Mesothelial cell of epicardium (in vitro differentiated cells): ENCODE measurements at regions not wholly inside any gene's neighbourhood (a gene's known extent, or its start where the extent isn't known, plus 50 kb on each side); places are given as distances from the start of the nearest gene placed in this dataset.

Experiments used
- DNase-seq, 2 experiments: peaks; one replicate each; pipeline ENCODE4 v3.0.0; 2021; ENCODE audit warnings: low spot score in 2 of 2; ENCODE audit not compliant: unreplicated experiment in 2 of 2
- H3K27ac Mint-ChIP-seq: 2 replicates; pipeline ENCODE4 v1.8.0; 2021; ENCODE audit warnings: mixed read lengths
- H3K27me3 Mint-ChIP-seq: 2 replicates; pipeline ENCODE4 v1.8.0; 2021; ENCODE audit warnings: low read depth, mixed read lengths
- H3K36me3 Mint-ChIP-seq: 2 replicates; pipeline ENCODE4 v1.8.0; 2021; ENCODE audit warnings: mixed read lengths
- H3K4me1 Mint-ChIP-seq: 2 replicates; pipeline ENCODE4 v1.8.0; 2021; ENCODE audit warnings: mixed read lengths
- H3K4me3 Mint-ChIP-seq: 2 replicates; pipeline ENCODE4 v1.8.0; 2021; ENCODE audit warnings: mild to moderate bottlenecking, moderate library complexity, mixed read lengths
- H3K9me3 Mint-ChIP-seq: 2 replicates; pipeline ENCODE4 v1.8.0; 2021; ENCODE audit warnings: mixed read lengths
- CTCF ChIP-seq: fragments of 200-600 bp; sonication (generic); IDR thresholded peaks from one replicate; pipeline ENCODE4 v1.5.0; 2021; ENCODE audit warnings: antibody characterized with exemption; ENCODE audit not compliant: unreplicated experiment

GRCh38 chr14:87055007-87055406 lies 938.0 kb downstream of the GALC start:
- Mint-ChIP-seq H3K27ac (no peak overlapping the region), H3K9me3 (peaks cover 4% of the 10 kb centered on the region), H3K36me3 (no peaks in the 10 kb centered on the region), H3K4me3 (no peak overlapping the region), H3K27me3 (no peaks in the 10 kb centered on the region), H3K4me1 (peaks cover 8% of the 10 kb centered on the region)
- DNase-seq: no peak
- no peak for TF ChIP-seq CTCF

- DNase-seq: no peak
- no peak for TF ChIP-seq CTCF
- no peaks in the 10 kb centered on the region for H3K36me3 Mint-ChIP-seq
- no peaks in the 10 kb centered on the region for H3K27me3 Mint-ChIP-seq
- no peaks in the 10 kb centered on the region for H3K9me3 Mint-ChIP-seq
- H3K4me1 Mint-ChIP-seq: peaks cover 16% of the 10 kb centered on the region
- no peak overlapping the region for H3K27ac Mint-ChIP-seq
- H3K4me3 Mint-ChIP-seq: no peak overlapping the region
Measured at GRCh38 chr14:87052646-87053225, 940.2 kb downstream of the GALC start.

- H3K9me3 Mint-ChIP-seq: no peaks in the 10 kb centered on the region
- H3K36me3 Mint-ChIP-seq: no peaks in the 10 kb centered on the region
- peaks cover 27% of the 10 kb centered on the region for H3K4me1 Mint-ChIP-seq
- H3K27me3 Mint-ChIP-seq: no peaks in the 10 kb centered on the region
- no peak overlapping the region for H3K27ac Mint-ChIP-seq
- TF ChIP-seq CTCF: no peak
- DNase-seq: no peak
- H3K4me3 Mint-ChIP-seq: no peak overlapping the region
Measured at GRCh38 chr14:87050421-87050820, 942.6 kb downstream of the GALC start.

- no peak overlapping the region for H3K4me3 Mint-ChIP-seq
- no peaks in the 10 kb centered on the region for H3K27me3 Mint-ChIP-seq
- peak in 1 of 2 experiments; percentile 45 for DNase-seq
- no peaks in the 10 kb centered on the region for H3K9me3 Mint-ChIP-seq
- no peak overlapping the region for H3K27ac Mint-ChIP-seq
- no peaks in the 10 kb centered on the region for H3K36me3 Mint-ChIP-seq
- H3K4me1 Mint-ChIP-seq: peaks cover 31% of the 10 kb centered on the region
- TF ChIP-seq CTCF: peak; percentile 72
Measured at GRCh38 chr14:87049950-87050349, 943.0 kb downstream of the GALC start.

- H3K36me3 Mint-ChIP-seq: no peaks in the 10 kb centered on the region
- H3K9me3 Mint-ChIP-seq: no peaks in the 10 kb centered on the region
- TF ChIP-seq CTCF: no peak
- DNase-seq: no peak
- H3K4me3 Mint-ChIP-seq: no peak overlapping the region
- H3K4me1 Mint-ChIP-seq: peaks cover 45% of the 10 kb centered on the region
- no peak overlapping the region for H3K27ac Mint-ChIP-seq
- H3K27me3 Mint-ChIP-seq: no peaks in the 10 kb centered on the region
Measured at GRCh38 chr14:87046960-87047359, 946.0 kb downstream of the GALC start.

GRCh38 chr14:87045956-87046355 lies 947.0 kb downstream of the GALC start:
- Mint-ChIP-seq H3K27me3 (peaks cover 2% of the 10 kb centered on the region), H3K9me3 (no peaks in the 10 kb centered on the region), H3K27ac (no peak overlapping the region), H3K4me1 (peaks cover 55% of the 10 kb centered on the region), H3K4me3 (no peak overlapping the region), H3K36me3 (no peaks in the 10 kb centered on the region)
- TF ChIP-seq CTCF: no peak
- DNase-seq: no peak
